EL (cell line): ENCODE measurements at regions not wholly inside any gene's neighbourhood (a gene's known extent, or its start where the extent isn't known, plus 50 kb on each side); places are given as distances from the start of the nearest gene placed in this dataset.

ENCODE experiments used
- DNase-seq: peaks from one replicate; pipeline ENCODE4 v3.0.0-alpha.2; 2016

DNA sequence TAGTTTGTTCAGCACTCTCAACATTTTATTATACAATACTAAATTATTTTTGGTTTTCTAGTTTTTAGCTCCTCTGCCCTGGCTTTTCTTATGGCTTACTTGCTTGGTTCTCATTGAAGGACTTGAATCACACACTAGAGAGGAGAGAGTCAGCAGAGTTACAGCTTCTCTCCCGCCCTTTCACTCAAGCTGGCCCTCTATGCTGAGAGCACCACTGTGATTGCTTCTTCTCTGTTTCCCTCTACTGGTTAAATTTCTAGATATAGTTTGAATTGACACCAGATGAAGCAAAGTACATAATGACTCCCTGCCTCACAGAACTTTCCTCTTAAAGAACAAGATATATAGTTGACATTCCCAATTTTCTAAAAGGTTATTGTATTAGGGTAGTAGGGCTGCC is 767.3 kb upstream of the SORCS1 start:
- DNase-seq: no peak

- DNase-seq: no peak
These were observed 765.5 kb upstream of the SORCS1 start for GRCh38 chr10:107930037-107930436.

GRCh38 chr10:107924458-107924857 is 760.0 kb upstream of the SORCS1 start:
- DNase-seq: no peak

GRCh38 chr10:107919626-107920235 is 755.2 kb upstream of the SORCS1 start:
- DNase-seq: no peak

DNA sequence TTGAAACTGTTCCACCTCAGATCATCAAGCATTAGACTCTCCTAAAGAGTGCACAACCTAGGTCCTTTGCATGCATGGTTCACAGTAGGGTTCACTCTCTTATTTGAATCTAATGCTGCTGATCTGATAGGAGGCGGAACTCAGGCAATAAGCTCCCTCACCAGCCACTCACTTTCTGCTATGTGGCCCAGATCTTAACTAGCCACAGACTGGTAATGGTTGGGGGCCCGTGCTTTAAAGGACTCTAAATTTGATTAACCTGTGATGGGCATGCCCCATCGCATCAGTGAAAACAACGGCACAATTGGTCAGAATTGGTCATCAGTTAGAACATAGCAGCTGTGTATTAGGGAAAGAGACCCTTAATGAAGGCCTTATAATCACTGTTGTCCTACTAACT is 753.7 kb upstream of the SORCS1 start:
- no peak for DNase-seq

- no peak for DNase-seq
These were observed 750.7 kb upstream of the SORCS1 start for GRCh38 chr10:107915215-107915610.

GRCh38 chr10:107914450-107915214 is 750.1 kb upstream of the SORCS1 start:
- no peak for DNase-seq

GRCh38 chr10:107913317-107914294 is 749.1 kb upstream of the SORCS1 start:
- no peak for DNase-seq

DNA sequence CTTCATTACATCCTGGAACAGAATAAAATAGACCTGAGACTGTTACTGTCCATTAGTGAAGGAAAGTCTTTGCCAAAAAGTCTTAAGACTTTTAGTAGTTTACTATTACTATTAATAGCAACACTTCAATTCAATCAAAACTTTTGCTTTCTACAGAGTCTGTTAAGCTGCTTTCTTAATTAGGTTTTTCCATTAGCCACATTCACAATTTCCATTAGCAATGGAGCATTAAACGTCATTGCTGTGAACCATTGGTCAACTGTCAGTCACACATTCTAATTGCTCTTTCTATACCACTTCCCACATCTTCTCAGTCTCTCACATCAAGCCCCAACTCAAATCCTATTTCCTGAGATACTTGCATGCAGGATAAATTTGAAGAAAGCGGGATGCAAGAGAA is 736.6 kb upstream of the SORCS1 start:
- no peak for DNase-seq

GRCh38 chr10:107900131-107900530 is 735.6 kb upstream of the SORCS1 start:
- DNase-seq: no peak

DNA sequence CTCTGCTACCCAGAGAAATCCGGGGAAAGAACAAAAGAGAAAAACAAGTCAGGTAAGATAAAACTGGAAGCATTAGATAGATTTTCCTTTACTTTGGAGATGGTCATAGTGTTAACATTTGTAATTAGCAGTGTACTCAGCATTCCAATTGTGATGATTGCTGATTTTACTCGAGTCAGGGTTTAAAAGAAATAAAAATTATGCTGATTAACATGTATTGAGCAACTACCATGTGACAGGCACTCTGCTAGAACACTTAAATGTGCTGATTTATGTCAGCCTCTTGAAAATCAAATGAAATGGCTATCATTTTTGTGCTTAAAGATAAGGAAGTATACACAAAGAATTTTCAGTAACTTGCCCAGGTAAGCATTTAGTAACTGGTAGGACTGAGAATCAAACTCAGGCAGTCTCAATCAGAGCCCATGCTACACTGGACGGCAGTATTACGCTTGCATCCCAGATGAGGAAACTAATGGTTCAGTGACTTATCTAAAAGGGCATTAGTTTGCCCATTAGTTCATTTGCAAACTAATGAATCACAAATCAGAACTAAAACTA is 735.1 kb upstream of the SORCS1 start:
- no peak for DNase-seq

GRCh38 chr10:107899075-107899474 is 734.6 kb upstream of the SORCS1 start:
- no peak for DNase-seq

GRCh38 chr10:107898392-107898791 is 733.9 kb upstream of the SORCS1 start:
- no peak for DNase-seq

DNA sequence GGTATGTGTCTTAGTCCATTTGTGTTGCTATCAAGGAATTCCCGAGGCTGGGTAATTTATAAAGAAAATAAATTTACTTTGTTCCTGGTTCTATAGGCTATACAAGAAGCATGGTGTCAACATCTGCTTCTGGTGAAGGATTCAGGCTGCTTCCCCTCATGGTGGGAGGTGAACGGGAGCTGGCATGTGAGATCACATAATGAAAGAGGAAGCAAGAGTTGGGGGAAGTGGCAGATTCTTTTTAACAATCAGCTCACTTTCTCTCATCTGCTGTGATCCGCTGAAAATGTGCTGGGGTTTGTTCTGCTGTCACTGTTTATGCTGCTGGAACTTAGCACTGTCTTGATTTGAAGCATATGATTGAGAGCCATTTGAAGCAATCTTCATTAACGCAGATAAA is 730.0 kb upstream of the SORCS1 start:
- DNase-seq: no peak

- DNase-seq: no peak
These were observed 724.6 kb upstream of the SORCS1 start for GRCh38 chr10:107889105-107889504.

GRCh38 chr10:107880185-107880584 is 715.7 kb upstream of the SORCS1 start:
- DNase-seq: no peak

DNA sequence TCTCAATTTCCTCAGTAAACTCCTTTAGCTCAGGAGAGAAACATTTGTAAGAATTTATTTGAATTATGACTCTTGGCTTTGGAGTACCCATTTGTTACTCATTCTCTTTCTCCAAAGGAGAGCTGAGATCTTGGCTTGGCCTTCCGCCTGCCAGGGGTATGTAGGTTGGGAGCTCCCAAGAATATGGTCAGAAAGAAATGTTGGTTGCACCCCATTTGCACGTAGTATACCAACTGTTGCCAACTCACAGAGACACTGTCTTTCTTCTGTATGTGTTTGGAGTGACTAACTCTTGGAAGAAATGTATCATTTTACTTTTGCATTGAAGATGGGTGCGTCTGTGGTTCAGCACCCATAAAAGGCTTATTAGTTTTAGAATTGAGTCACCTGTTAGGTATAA is 708.5 kb upstream of the SORCS1 start:
- DNase-seq: no peak

GRCh38 chr10:107865691-107866090 is 701.2 kb upstream of the SORCS1 start:
- DNase-seq: no peak

GRCh38 chr10:107859065-107859464 is 694.6 kb upstream of the SORCS1 start:
- no peak for DNase-seq

GRCh38 chr10:107856047-107856315 is 691.5 kb upstream of the SORCS1 start:
- no peak for DNase-seq

DNA sequence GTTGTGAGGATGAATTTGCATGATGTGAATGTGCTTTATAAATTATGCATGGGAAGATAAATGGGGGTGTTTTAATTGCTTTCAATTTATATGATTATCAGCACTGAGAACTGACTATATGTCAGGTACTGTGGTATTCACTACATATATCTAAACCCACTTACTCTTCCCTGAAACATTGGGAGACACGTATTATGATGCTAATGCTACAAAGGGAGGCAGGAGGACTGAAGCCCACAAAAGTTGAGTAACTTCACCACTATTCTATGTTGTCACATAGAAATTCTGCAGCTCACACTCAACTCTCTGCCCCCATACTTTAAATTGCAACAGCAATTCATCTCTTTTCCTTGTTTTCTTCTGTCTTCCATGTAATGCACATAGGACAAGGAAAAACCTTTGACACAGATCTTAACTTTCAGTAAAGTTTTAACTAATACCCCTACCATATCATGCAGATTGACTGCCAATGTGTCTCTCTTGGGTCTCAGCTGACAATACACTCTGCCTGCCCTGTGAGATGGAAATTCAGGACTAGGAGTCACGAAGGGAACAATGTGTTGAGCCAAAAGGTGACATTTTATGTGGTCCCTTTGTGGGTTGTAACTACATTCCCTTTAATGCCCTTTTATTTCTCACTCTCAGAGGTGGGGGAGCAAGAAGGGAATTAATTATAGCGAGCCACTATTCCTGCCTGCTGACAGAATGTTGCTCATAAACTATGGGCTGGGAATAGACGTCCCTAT is 691.0 kb upstream of the SORCS1 start:
- DNase-seq: no peak

GRCh38 chr10:107848726-107849360 is 684.3 kb upstream of the SORCS1 start:
- DNase-seq: no peak
